IMR-90 (cell line): ENCODE measurements at regions not wholly inside any gene's neighbourhood (a gene's known extent, or its start where the extent isn't known, plus 50 kb on each side); places are given as distances from the start of the nearest gene placed in this dataset.

Experiments used
- ATAC-seq: fragments of 200-7000 bp; cut with Tn5 transposase; 2 replicates; pipeline ENCODE4 v1.9.1; 2020; ENCODE audit warnings: low read depth, mild to moderate bottlenecking, moderate library complexity
- BruUV-seq: library from RNA; stranded (reverse); fragments of 400-500 nt; replicated peaks from 2 replicates; lab custom pipeline; 2021; lab: Mats Ljungman, UMichigan
- CTCF ChIA-PET: fragments of 300-600 bp; formaldehyde crosslinking; extraction: SDS; loops from one replicate; lab custom pipeline; 2021; ENCODE audit warnings: antibody characterized with exemption; lab: Yijun Ruan, JAX
- POLR2A ChIA-PET: fragments of 300-600 bp; sonication (Branson Sonifier 250); formaldehyde crosslinking; loops from one replicate; lab custom pipeline; 2022; ENCODE audit warnings: antibody characterized with exemption; ENCODE audit not compliant: unreplicated experiment; lab: Charles Lee
- DNase-seq: peaks from one replicate; pipeline ENCODE4 v3.0.0; 2013
- H2AFZ ChIP-seq: replicated peaks from 2 replicates; pipeline ENCODE3; 2013; ENCODE audit warnings: low read length, mild to moderate bottlenecking; ENCODE audit not compliant: poor library complexity
- H2AK5ac ChIP-seq: 2 replicates; pipeline ENCODE4 v1.6.1; 2013; ENCODE audit warnings: low read depth, low read length, inconsistent platforms
- H2AK9ac ChIP-seq: replicated peaks from 2 replicates; pipeline ENCODE3; 2013; ENCODE audit warnings: mild to moderate bottlenecking, low read depth, low read length, moderate library complexity; ENCODE audit not compliant: poor library complexity
- H2BK120ac ChIP-seq: 2 replicates; pipeline ENCODE4 v1.6.1; 2013; ENCODE audit warnings: low read depth, low read length, inconsistent platforms
- H2BK15ac ChIP-seq: 3 replicates; pipeline ENCODE4 v1.6.1; 2013; ENCODE audit warnings: low read depth, low read length, inconsistent platforms
- H2BK20ac ChIP-seq: 2 replicates; pipeline ENCODE4 v1.6.1; 2013; ENCODE audit warnings: low read depth, mild to moderate bottlenecking, inconsistent platforms, low read length, moderate library complexity
- H2BK5ac ChIP-seq: 2 replicates; pipeline ENCODE4 v1.6.1; 2013; ENCODE audit warnings: mild to moderate bottlenecking, low read depth, low read length, inconsistent platforms; ENCODE audit not compliant: poor library complexity, severe bottlenecking
- H3K14ac ChIP-seq: replicated peaks from 2 replicates; pipeline ENCODE4 v1.6.1; 2013; ENCODE audit warnings: low read depth, low read length, inconsistent platforms
- H3K18ac ChIP-seq: 2 replicates; pipeline ENCODE4 v1.6.1; 2013; ENCODE audit warnings: low read depth, low read length, control low read depth
- H3K23ac ChIP-seq: 2 replicates; pipeline ENCODE4 v1.6.1; 2013; ENCODE audit warnings: low read depth, low read length, inconsistent platforms
- H3K27ac ChIP-seq: 2 replicates; pipeline ENCODE4 v1.5.1; 2013; ENCODE audit warnings: mild to moderate bottlenecking, control low read depth, low read length; ENCODE audit not compliant: insufficient read depth
- H3K27me3 ChIP-seq: 2 replicates; pipeline ENCODE4 v1.6.1; 2013; ENCODE audit warnings: low read length; ENCODE audit not compliant: control insufficient read depth, insufficient read depth
- H3K36me3 ChIP-seq: 2 replicates; pipeline ENCODE4 v1.6.1; 2013; ENCODE audit warnings: low read length, mixed read lengths; ENCODE audit not compliant: control insufficient read depth, insufficient read depth
- H3K4ac ChIP-seq: 2 replicates; pipeline ENCODE4 v1.6.1; 2013; ENCODE audit warnings: low read depth, low read length, inconsistent platforms
- H3K4me1 ChIP-seq: 2 replicates; pipeline ENCODE4 v1.6.1; 2013; ENCODE audit warnings: low read length, mixed read lengths; ENCODE audit not compliant: control insufficient read depth, insufficient read depth
- H3K4me2 ChIP-seq: 2 replicates; pipeline ENCODE4 v1.6.1; 2013; ENCODE audit warnings: low read depth, mild to moderate bottlenecking, control low read depth, low read length, moderate library complexity
- H3K4me3 ChIP-seq: 2 replicates; pipeline ENCODE4 v1.5.1; 2013; ENCODE audit warnings: low read depth, mild to moderate bottlenecking, control low read depth, low read length, moderate library complexity; ENCODE audit not compliant: insufficient read depth
- H3K56ac ChIP-seq: 2 replicates; pipeline ENCODE4 v1.6.1; 2013; ENCODE audit warnings: low read length, inconsistent platforms; ENCODE audit not compliant: insufficient read depth; ENCODE audit errors: extremely low read depth
- H3K79me1 ChIP-seq, 2 experiments: 2 replicates each; pipeline ENCODE4 v1.6.1; 2013; ENCODE audit warnings: low read length in 2 of 2, inconsistent platforms in 1 of 2, low read depth in 1 of 2
- H3K9ac ChIP-seq: 2 replicates; pipeline ENCODE4 v1.6.1; 2013; ENCODE audit warnings: low read depth, low read length, control low read depth
- H3K9me1 ChIP-seq: 2 replicates; pipeline ENCODE4 v1.6.1; 2013; ENCODE audit warnings: low read length, inconsistent platforms; ENCODE audit not compliant: insufficient read depth
- H3K9me3 ChIP-seq: 2 replicates; pipeline ENCODE4 v1.6.1; 2013; ENCODE audit warnings: low read length; ENCODE audit not compliant: control insufficient read depth, insufficient read depth
- H4K20me1 ChIP-seq: 2 replicates; pipeline ENCODE4 v1.6.1; 2013; ENCODE audit warnings: low read length, inconsistent platforms; ENCODE audit not compliant: insufficient read depth
- H4K5ac ChIP-seq: 2 replicates; pipeline ENCODE4 v1.6.1; 2013; ENCODE audit warnings: mild to moderate bottlenecking, low read depth, low read length, control low read depth
- H4K8ac ChIP-seq, 2 experiments: 2 replicates each; pipeline ENCODE4 v1.6.1; 2013; ENCODE audit warnings: low read depth in 2 of 2, low read length in 2 of 2, control low read depth in 1 of 2, inconsistent platforms in 1 of 2
- H4K91ac ChIP-seq: 2 replicates; pipeline ENCODE4 v1.6.1; 2013; ENCODE audit warnings: low read depth, low read length, inconsistent platforms; ENCODE audit not compliant: insufficient read depth
- BHLHE40 ChIP-seq: fragments of 150-350 bp; IDR thresholded peaks from 2 replicates; pipeline ENCODE4 v1.6.1; 2016; ENCODE audit warnings: mild to moderate bottlenecking, low read depth, low read length
- CHD1 ChIP-seq: IDR thresholded peaks from 2 replicates; pipeline ENCODE4 v1.6.1; 2012; ENCODE audit warnings: low read depth, low read length, improper control_type of control experiment
- ELK1 ChIP-seq: fragments of 150-350 bp; IDR thresholded peaks from 2 replicates; pipeline ENCODE4 v1.6.1; 2016; ENCODE audit warnings: low read depth, mild to moderate bottlenecking, low read length, moderate library complexity, borderline replicate concordance
- MXI1 ChIP-seq: IDR thresholded peaks from 2 replicates; pipeline ENCODE4 v1.6.1; 2012; ENCODE audit warnings: low read depth, mild to moderate bottlenecking, low read length, moderate library complexity, borderline replicate concordance
- NFE2L2 ChIP-seq: fragments of 150-350 bp; IDR thresholded peaks from 2 replicates; pipeline ENCODE4 v1.6.1; 2016; ENCODE audit warnings: low read depth, mild to moderate bottlenecking, low read length
- POLR2A ChIP-seq: IDR thresholded peaks from 2 replicates; pipeline ENCODE4 v1.6.1; 2012; ENCODE audit warnings: mild to moderate bottlenecking, low read depth, low read length
- WGBS, 2 experiments: methylation state at CpG; one replicate each; pipeline versions ENCODE4 v1.1.5 to v1.1.7; 2013; ENCODE audit warnings: missing lambda C conversion rate in 2 of 2; ENCODE audit not compliant: insufficient read length in 1 of 2; ENCODE audit errors: extremely low coverage in 2 of 2; 5-methylcytosine and 5-hydroxymethylcytosine counted together
- dilution Hi-C: fragments of 300-500 bp; cut with HindIII; formaldehyde crosslinking; loops from one replicate; pipeline ENCODE4 v1.14.3; 2018; ENCODE audit warnings: low sequenced_read_pairs; ENCODE audit not compliant: unreplicated experiment
- in situ Hi-C: fragments of 300-500 bp; cut with MboI; formaldehyde crosslinking; loops from 3 replicates; pipeline ENCODE4 v1.14.3; 2019; ENCODE audit warnings: low sequenced_read_pairs, inconsistent platforms, mixed read lengths
- intact Hi-C: fragments of 100-400 bp; cut with micrococcal nuclease; formaldehyde crosslinking; loops from 2 replicates; pipeline ENCODE4 v1.10.0; 2022

- no peak overlapping the region for H3K4ac ChIP-seq
- H3K79me1 ChIP-seq: no peaks in the 10 kb centered on the region
- H2AK5ac ChIP-seq: no peak overlapping the region
- no peaks in the 10 kb centered on the region for H3K4me1 ChIP-seq
- no peak overlapping the region for H3K23ac ChIP-seq
- no peak for DNase-seq
- intact Hi-C loops (no loop called here), in situ Hi-C loops (no loop called here), dilution Hi-C loops (no loop called here)
- no peak overlapping the region for H3K4me2 ChIP-seq
- no peak overlapping the region for H3K27ac ChIP-seq
- no peak overlapping the region for H2AFZ ChIP-seq
- no peak overlapping the region for H3K4me3 ChIP-seq
- ChIA-PET POLR2A (no interaction called here), CTCF (interaction anchor here (0.7 kb wide), 1 partner anchor 1286 kb away, joined by 3 read pairs; no protein-coding TSS in a partner anchor)
- H3K9ac ChIP-seq: no peak overlapping the region
- no TSS peak for BruUV-seq
- H4K5ac ChIP-seq: no peak overlapping the region
- H3K9me3 ChIP-seq: no peaks in the 10 kb centered on the region
- no peak overlapping the region for H4K91ac ChIP-seq
- H2BK15ac ChIP-seq: no peak overlapping the region
- no peaks in the 10 kb centered on the region for H3K9me1 ChIP-seq
- H4K20me1 ChIP-seq: no peaks in the 10 kb centered on the region
- H3K56ac ChIP-seq: no peak overlapping the region
- no peak overlapping the region for H4K8ac ChIP-seq
- no peak overlapping the region for H3K18ac ChIP-seq
- no peak overlapping the region for H2BK120ac ChIP-seq
- no peak overlapping the region for H2BK5ac ChIP-seq
- no peak overlapping the region for H2BK20ac ChIP-seq
- H3K36me3 ChIP-seq: no peaks in the 10 kb centered on the region
- WGBS, 2 experiments: no CpG with 5 or more reads among the region's 4 CpGs
- no peak overlapping the region for H3K14ac ChIP-seq
- TF ChIP-seq POLR2A (no peak), CHD1 (no peak), ELK1 (no peak), NFE2L2 (no peak), MXI1 (no peak), BHLHE40 (no peak)
- H2AK9ac ChIP-seq: no peak overlapping the region
- no peaks in the 10 kb centered on the region; the same call in 1 of the 2 replicates for H3K27me3 ChIP-seq
- no peak for ATAC-seq
Observed at GRCh38 chr3:94303266-94303665, 240.4 kb downstream of the NSUN3 start.
